Amniotic epithelial cell (primary cell): ENCODE measurements at regions not wholly inside any gene's neighbourhood (a gene's known extent, or its start where the extent isn't known, plus 50 kb on each side); places are given as distances from the start of the nearest gene placed in this dataset.
A peak's percentile ranks its signal among the peaks of the same experiment; 100 is the strongest.
"Not testable (repeated sequence)": the region's sequence is repeated elsewhere in the genome, so short reads cannot be mapped to it uniquely, and the experiment has no call there.

Source experiments
- DNase-seq: peaks from one replicate; pipeline ENCODE4 v3.0.0-alpha.2; 2010; ENCODE audit warnings: low read depth

DNA sequence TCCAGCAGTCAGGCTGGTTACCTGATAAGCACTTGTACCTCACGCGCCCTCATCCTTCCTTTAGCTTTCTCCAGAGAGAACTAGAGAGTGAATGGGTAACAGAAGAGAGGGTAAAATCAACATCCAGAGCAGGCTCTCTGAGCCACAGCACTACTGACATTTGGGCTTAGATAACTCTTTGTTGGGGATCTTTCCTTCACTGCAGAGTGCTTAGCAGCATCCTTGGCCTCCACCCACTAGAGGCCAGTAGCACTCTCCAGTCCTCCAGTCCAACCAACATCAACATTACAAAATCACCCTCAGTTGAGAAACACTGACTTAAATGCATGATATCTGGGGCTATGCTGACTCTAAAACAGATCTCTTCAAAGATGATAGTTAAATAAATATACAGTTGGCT lies 220.7 kb downstream of the TACR3 start:
- peak; percentile 39 for DNase-seq

GRCh38 chr4:103498161-103499070 lies 221.4 kb downstream of the TACR3 start:
- peak; percentile 77 for DNase-seq

DNA sequence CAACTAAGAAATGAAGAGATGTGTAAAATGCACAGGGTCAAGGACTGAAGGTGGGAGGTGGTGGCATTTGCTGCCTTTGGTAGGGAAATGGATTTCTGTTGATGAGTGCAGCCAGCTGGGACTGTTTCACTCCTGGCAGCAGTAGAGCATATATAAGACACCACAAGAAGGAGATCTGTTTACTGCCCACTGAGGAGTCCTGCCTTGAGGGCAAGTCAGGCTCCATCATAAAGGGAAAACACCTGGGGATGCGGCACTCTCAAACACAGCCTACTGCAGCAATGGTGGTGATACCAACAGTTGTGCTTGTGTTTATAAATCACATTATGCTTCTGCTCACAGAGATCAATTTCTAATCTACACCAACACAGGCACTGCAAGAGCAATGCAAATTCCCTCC lies 222.1 kb downstream of the TACR3 start:
- DNase-seq = no peak

DNA sequence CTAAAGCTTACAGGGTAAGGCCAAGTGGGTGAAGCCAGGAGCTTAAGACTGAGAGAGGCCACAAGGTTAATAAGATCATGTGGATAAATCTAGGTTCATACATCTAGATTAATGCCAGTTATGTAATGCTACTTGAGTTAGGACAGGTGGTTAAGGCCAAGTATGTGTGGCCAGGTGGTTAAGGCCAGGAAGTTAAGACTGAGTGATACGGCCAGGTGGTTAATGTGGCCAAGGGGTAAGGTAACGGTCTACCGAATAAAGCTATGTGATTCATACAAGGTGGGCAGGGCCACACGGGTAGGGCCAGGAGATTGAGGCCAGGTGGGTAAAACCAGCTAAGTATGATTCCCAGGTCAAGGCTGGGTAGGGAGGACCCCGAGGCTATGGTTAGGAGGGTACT lies 223.0 kb downstream of the TACR3 start:
- DNase-seq = no peak

GRCh38 chr4:103493450-103494159 lies 226.2 kb downstream of the TACR3 start:
- DNase-seq = peak; percentile 3

DNA sequence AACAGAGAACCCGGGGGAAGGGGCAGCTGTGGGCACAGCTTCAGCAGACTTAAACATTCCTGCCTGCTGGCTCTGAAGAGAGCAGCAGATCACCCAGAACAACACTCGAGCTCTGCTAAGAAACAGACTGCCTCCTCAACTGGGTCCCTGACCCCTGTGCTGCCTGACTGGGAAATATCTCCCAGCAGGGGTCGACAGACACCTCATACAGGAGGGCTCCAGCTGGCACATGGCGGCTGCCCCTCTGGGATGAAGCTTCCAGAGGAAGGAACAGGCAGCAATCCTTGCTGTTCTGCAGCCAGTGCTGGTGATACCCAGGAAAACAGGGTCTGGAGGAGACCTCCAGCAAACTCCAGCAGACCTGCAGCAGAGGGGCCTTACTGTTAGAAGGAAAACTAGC lies 234.5 kb downstream of the TACR3 start:
- DNase-seq = not testable (repeated sequence)

- no peak for DNase-seq
These were observed 235.3 kb downstream of the TACR3 start for GRCh38 chr4:103484521-103484920.

- DNase-seq = no peak
These were observed 236.9 kb downstream of the TACR3 start for GRCh38 chr4:103482893-103483292.

- DNase-seq = peak; percentile 22
These were observed 237.3 kb downstream of the TACR3 start for GRCh38 chr4:103482471-103482870.

DNA sequence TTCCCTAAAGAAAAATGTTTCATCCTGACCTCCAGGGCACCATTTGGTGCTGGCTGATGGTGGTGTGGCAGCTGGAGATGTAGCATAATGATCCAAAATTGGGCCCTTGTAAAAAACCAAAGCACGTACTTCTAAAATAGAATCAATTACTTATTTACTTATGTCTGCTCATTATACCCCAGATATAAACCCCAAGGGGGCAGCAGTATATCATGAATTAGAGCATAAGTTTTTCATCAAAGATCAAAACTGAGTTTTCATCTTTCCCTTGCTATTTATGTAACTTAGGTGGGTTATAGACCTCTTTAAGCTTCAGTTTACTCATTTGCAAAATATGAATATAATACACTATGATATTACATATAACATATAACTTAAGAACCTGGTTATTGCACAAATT lies 241.1 kb downstream of the TACR3 start:
- DNase-seq = peak; percentile 8

- no peak for DNase-seq
These were observed 241.6 kb downstream of the TACR3 start for GRCh38 chr4:103478210-103478609.

DNA sequence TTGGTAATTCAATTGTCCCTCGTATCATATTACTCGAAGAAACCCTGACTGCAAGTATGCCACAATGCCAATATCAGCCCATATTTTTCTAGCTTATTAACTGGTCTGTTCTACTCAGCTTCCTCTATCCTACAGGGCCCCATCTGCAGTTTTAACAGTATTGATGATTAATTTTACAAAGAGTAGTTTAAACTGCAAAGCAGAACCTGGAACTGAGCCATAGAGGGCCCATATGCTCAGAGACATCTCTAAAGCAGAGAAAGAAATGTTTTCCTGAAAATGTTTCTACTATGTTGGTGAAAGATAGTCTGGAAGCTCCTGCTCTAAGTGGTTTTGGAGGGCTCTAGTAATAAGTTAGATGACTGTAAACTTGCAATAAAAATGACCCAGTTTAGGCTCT lies 259.4 kb upstream of the CENPE start:
- DNase-seq = no peak

GRCh38 chr4:103451341-103451740 lies 253.2 kb upstream of the CENPE start:
- DNase-seq = no peak

DNA sequence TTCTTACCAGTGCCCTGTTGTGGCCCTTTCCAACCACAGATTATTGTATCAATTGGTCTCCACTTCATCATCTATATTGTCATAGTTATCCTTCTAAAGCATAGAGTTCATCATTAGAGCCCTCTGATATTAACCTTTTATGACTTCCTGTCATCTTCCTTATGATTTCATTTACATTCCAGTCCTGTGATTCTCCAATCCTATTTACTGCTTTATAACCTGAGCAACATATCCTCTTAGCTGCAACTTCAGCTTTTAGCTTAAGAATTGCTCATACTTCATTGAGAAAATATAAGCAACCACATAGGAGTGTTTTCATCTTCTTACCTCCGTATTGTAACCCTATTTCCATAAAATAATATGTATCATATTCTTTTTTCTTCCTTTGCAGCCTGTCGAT lies 252.6 kb upstream of the CENPE start:
- no peak for DNase-seq

DNA sequence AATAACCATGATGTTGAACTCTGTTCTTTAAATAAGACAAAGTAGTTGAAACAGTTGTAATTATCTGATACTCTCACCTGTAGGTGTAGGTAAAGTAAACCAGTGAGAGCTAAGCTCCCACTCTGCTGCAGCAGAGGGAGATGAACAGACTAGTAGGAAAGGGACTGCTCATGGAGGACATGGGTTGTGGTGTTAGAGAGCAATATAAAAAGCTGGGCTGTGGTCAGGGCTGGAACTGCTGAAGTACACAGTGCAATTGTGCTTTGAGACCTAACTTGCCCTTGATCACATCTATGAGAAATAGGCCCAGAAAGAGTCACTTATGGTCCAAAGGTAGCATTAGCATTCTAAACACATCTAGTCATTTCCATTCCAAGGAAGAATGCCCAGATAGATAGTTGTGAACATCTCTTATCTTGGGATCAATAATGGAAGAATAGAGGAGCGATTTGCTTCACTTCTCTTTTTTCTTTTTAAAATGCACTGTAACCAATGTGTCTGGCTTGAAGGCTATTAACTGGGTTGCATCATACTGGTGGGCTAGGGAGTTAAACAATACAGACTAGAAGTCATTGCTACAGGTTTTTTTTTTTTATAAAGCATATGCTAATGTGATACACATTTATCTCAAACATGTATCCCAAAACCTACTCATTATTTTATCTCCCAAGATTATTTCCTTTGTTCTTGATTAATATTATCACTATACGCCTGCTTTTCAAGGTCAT lies 251.3 kb upstream of the CENPE start:
- no peak for DNase-seq

GRCh38 chr4:103445377-103445776 lies 247.2 kb upstream of the CENPE start:
- no peak for DNase-seq

DNA sequence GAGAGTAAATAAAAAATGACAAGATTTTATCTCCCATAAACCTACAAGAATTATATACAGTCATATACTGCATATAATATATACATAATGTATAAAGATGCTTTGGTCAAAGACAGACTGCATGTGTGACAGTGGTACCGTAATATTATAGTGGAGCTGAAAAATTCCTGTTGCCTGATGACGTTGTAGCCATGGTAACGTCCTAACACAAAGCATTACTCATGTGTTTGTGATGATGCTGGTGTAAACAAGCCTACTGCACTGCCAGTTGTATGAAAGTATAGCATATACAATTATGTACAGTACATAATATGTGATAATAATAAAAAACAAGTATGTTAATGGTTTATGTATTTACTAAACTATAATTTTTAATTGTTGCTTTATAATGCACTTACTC lies 245.2 kb upstream of the CENPE start:
- DNase-seq = no peak

DNA sequence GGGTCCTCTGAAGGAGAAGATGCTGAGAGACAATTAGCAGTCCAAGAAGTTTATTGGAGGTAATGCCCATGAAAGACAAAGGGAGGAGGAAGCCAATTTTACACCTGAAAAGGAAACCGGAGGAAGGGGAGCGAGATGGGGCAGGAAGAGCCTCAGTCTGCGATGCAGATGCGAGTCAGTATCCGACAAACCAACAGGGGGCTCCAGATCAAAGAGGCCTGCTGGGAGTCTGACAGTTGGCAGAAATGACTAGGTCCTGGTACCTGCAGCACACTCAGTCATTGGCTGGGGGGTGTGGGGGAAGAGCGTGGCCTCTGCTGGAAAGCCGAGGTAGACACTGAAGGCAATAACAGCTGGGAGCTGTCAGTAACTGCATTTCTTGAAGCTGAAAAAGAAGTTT lies 231.1 kb upstream of the CENPE start:
- DNase-seq = no peak

- no peak for DNase-seq
These were observed 227.3 kb upstream of the CENPE start for GRCh38 chr4:103425406-103425805.

DNA sequence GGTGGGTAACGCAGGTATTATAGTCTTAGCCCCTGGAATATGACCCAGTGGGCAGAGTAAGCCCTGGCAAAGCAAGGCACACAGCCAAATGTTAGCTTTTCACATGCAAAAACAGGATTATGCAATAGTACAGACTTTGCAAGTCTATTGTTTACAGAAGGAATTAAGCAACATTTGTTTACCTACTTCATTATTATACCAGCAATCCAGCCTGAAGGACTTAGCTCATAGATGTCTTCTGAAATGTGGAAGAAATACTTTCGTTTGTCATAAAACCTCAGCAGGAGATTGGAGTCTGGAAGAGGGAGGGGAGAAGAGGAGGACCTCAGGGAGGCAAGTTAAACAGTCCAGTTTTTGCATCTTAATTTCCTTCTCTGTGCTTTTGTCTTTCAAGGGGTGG lies 226.7 kb upstream of the CENPE start:
- DNase-seq = no peak

DNA sequence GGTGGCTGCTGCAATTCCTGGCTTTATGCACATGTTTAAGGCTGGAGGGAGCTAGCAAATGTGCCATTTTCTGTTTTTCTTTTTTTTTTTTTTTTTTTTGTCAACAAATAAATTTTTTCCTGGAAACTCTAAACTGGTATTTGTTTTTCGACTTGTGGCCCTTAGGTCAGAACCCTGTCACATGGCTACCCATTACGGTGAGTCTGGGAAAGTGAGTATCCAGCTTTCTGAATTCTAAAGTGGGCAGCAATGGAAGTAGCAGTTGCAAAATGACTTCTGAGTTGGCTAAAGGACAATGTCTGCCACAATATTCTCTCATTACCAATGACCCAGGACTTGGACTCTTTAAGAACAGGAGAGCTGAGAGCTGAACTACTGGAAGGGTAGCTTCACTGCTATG lies 225.1 kb upstream of the CENPE start:
- no peak for DNase-seq

GRCh38 chr4:103422467-103423219 lies 224.5 kb upstream of the CENPE start:
- no peak for DNase-seq
